Endothelial cell of umbilical vein (primary cell): ENCODE measurements at regions not wholly inside any gene's neighbourhood (a gene's known extent, or its start where the extent isn't known, plus 50 kb on each side); places are given as distances from the start of the nearest gene placed in this dataset.

Source experiments
- BruUV-seq: library from RNA; stranded (reverse); fragments of 400-500 nt; replicated peaks from 2 replicates; lab custom pipeline; 2021; lab: Mats Ljungman, UMichigan
- CTCF ChIA-PET: fragments of 300-600, 350-600 bp; sonication (Branson Sonifier 250); formaldehyde crosslinking; loops from one replicate; lab custom pipeline; 2021; ENCODE audit warnings: antibody characterized with exemption, inconsistent platforms; lab: Charles Lee
- POLR2A ChIA-PET: fragments of 300-600, 350-600 bp; sonication (Branson Sonifier 250); formaldehyde crosslinking; loops from one replicate; lab custom pipeline; 2021; ENCODE audit warnings: antibody characterized with exemption, inconsistent platforms; lab: Charles Lee
- DNase-seq: peaks from one replicate; pipeline ENCODE4 v3.0.0-alpha.2; 2011; ENCODE audit warnings: low read depth, low spot score
- FAIRE-seq: peaks from 2 replicates; lab custom pipeline; 2011; peaks lifted over from hg19 to GRCh38; lab: Jason Lieb, UNC
- H2AFZ ChIP-seq: 2 replicates; pipeline ENCODE4 v1.6.0; 2012; ENCODE audit warnings: low read depth, low read length, control low read depth, inconsistent platforms
- H3K27ac ChIP-seq: 2 replicates; pipeline ENCODE4 v1.5.1; 2011; ENCODE audit warnings: low read depth, mild to moderate bottlenecking, control low read depth, low read length, moderate library complexity; ENCODE audit not compliant: insufficient read depth
- H3K27me3 ChIP-seq, 2 experiments: 2 replicates each; pipeline versions ENCODE4 v1.6.0 to v1.6.1; 2011; ENCODE audit warnings: low read length in 2 of 2, mixed read lengths in 1 of 2; ENCODE audit not compliant: control insufficient read depth in 2 of 2, insufficient read depth in 2 of 2
- H3K36me3 ChIP-seq, 2 experiments: 2 replicates in 1 of 2; 3 replicates in 1 of 2; pipeline ENCODE4 v1.5.1; 2011; ENCODE audit warnings: low read length in 2 of 2, mild to moderate bottlenecking in 1 of 2, moderate library complexity in 1 of 2; ENCODE audit not compliant: control insufficient read depth in 2 of 2, insufficient read depth in 2 of 2; ENCODE audit errors: extremely low read depth in 1 of 2
- H3K4me1 ChIP-seq: 3 replicates; pipeline ENCODE4 v1.5.1; 2011; ENCODE audit warnings: mild to moderate bottlenecking, low read length; ENCODE audit not compliant: control insufficient read depth, insufficient read depth; ENCODE audit errors: extremely low read depth
- H3K4me2 ChIP-seq: 2 replicates; pipeline ENCODE4 v1.6.1; 2011; ENCODE audit warnings: low read length, control low read depth, mixed read lengths; ENCODE audit not compliant: insufficient read depth
- H3K4me3 ChIP-seq, 3 experiments: fragments of 200-600 bp in 1 of 3; sonication (generic), shearing (Covaris generic) in 1 of 3; replicated peaks in 1 of 3; 2 replicates each; pipeline ENCODE4 v1.5.1; 2011 to 2016; ENCODE audit warnings: control low read depth in 3 of 3, low read length in 3 of 3, mild to moderate bottlenecking in 2 of 3, inconsistent platforms in 1 of 3, low read depth in 1 of 3, moderate library complexity in 1 of 3; ENCODE audit not compliant: insufficient read depth in 1 of 3
- H3K79me2 ChIP-seq: 2 replicates; pipeline ENCODE4 v1.6.0; 2012; ENCODE audit warnings: low read length, inconsistent platforms; ENCODE audit not compliant: control insufficient read depth, insufficient read depth
- H3K9ac ChIP-seq: replicated peaks from 2 replicates; pipeline ENCODE3; 2011; ENCODE audit warnings: low read length, control low read depth; ENCODE audit not compliant: insufficient read depth; ENCODE audit errors: extremely low read depth
- H3K9me1 ChIP-seq: replicated peaks from 3 replicates; pipeline ENCODE4 v1.6.0; 2011; ENCODE audit warnings: mild to moderate bottlenecking, low read length; ENCODE audit not compliant: control insufficient read depth, insufficient read depth; ENCODE audit errors: extremely low read depth
- H3K9me3 ChIP-seq: replicated peaks from 2 replicates; pipeline ENCODE4 v1.5.1; 2012; ENCODE audit warnings: low read length, inconsistent platforms; ENCODE audit not compliant: control insufficient read depth, insufficient read depth
- H4K20me1 ChIP-seq: replicated peaks from 2 replicates; pipeline ENCODE3; 2011; ENCODE audit warnings: mild to moderate bottlenecking, low read length; ENCODE audit not compliant: control insufficient read depth, insufficient read depth; ENCODE audit errors: extremely low read depth
- EZH2 ChIP-seq: IDR thresholded peaks from 2 replicates; pipeline ENCODE4 v1.6.1; 2012; ENCODE audit warnings: borderline replicate concordance, low read depth, mild to moderate bottlenecking, moderate library complexity, low read length, inconsistent platforms; ENCODE audit not compliant: severe bottlenecking
- FOS ChIP-seq: IDR thresholded peaks from 2 replicates; pipeline ENCODE4 v1.6.1; 2011; ENCODE audit warnings: mild to moderate bottlenecking, low read length, moderate library complexity, borderline replicate concordance; ENCODE audit not compliant: insufficient read depth
- GATA2 ChIP-seq: IDR thresholded peaks from 2 replicates; pipeline ENCODE4 v1.7.0; 2011; ENCODE audit warnings: low read depth, mild to moderate bottlenecking, moderate library complexity, mixed read lengths, low read length; ENCODE audit not compliant: insufficient read length, insufficient read depth
- JUN ChIP-seq: IDR thresholded peaks from 2 replicates; pipeline ENCODE4 v1.6.1; 2011; ENCODE audit warnings: borderline replicate concordance, low read depth; ENCODE audit not compliant: insufficient read length, insufficient read depth
- MAX ChIP-seq: IDR thresholded peaks from 2 replicates; pipeline ENCODE4 v1.6.1; 2011; ENCODE audit not compliant: insufficient read depth, insufficient read length
- MYC ChIP-seq: IDR thresholded peaks from one replicate; pipeline ENCODE4 v1.6.1; 2011; ENCODE audit warnings: mild to moderate bottlenecking, low read depth, low read length
- POLR2A ChIP-seq: IDR thresholded peaks from 2 replicates; pipeline ENCODE4 v1.6.1; 2012; ENCODE audit warnings: low read depth, mild to moderate bottlenecking, control low read depth, low read length
- POLR2AphosphoS5 ChIP-seq: IDR thresholded peaks from 2 replicates; pipeline ENCODE4 v1.6.1; 2012; ENCODE audit warnings: low read depth, mild to moderate bottlenecking, control low read depth, low read length, moderate library complexity; ENCODE audit not compliant: insufficient read depth
- dilution Hi-C: fragments of 300-500 bp; cut with MboI; formaldehyde crosslinking; loops from one replicate; pipeline ENCODE4 v1.15.0; 2019; ENCODE audit warnings: low sequenced_read_pairs; ENCODE audit not compliant: extremely low pct_ligation_motif_present
- intact Hi-C: fragments of 100-400 bp; cut with micrococcal nuclease; formaldehyde crosslinking; loops from one replicate; pipeline ENCODE4 v1.10.0; 2022
- TF ChIP-seq, protein P1 (sequence below), 2 donors: IDR thresholded peaks; 1 replicate in 1 of 2; 2 replicates in 1 of 2; pipeline ENCODE4 v1.5.1; 2011; ENCODE audit warnings: low read length in 2 of 2, mild to moderate bottlenecking in 2 of 2, moderate library complexity in 2 of 2, control low read depth in 1 of 2, inconsistent platforms in 1 of 2, low read depth in 1 of 2; ENCODE audit not compliant: insufficient read depth in 1 of 2; ENCODE audit errors: extremely low read depth in 1 of 2

GRCh38 chr18:44241020-44241419 is 439.7 kb upstream of the SETBP1 start:
- Histone ChIP-seq H3K9me3 (no peaks in the 10 kb centered on the region), H3K4me3 (no peak overlapping the region), H3K4me2 (no peak overlapping the region), H3K27me3 (no peaks in the 10 kb centered on the region), H3K27ac (no peak overlapping the region), H3K4me1 (no peaks in the 10 kb centered on the region), H3K36me3 (no peaks in the 10 kb centered on the region), H4K20me1 (no peaks in the 10 kb centered on the region), H2AFZ (no peak overlapping the region), H3K9me1 (no peaks in the 10 kb centered on the region), H3K9ac (no peak overlapping the region), H3K79me2 (no peaks in the 10 kb centered on the region)
- FAIRE-seq (no peak), DNase-seq (no peak)
- TF ChIP-seq MYC, result no peak
- no peak for TF ChIP-seq POLR2A
- no peak for TF ChIP-seq JUN
- no peak for TF ChIP-seq POLR2AphosphoS5
- no peak for TF ChIP-seq MAX
- no peak for TF ChIP-seq GATA2
- TF ChIP-seq FOS, result no peak
- TF ChIP-seq EZH2, result no peak
- TF ChIP-seq, protein P1, sequence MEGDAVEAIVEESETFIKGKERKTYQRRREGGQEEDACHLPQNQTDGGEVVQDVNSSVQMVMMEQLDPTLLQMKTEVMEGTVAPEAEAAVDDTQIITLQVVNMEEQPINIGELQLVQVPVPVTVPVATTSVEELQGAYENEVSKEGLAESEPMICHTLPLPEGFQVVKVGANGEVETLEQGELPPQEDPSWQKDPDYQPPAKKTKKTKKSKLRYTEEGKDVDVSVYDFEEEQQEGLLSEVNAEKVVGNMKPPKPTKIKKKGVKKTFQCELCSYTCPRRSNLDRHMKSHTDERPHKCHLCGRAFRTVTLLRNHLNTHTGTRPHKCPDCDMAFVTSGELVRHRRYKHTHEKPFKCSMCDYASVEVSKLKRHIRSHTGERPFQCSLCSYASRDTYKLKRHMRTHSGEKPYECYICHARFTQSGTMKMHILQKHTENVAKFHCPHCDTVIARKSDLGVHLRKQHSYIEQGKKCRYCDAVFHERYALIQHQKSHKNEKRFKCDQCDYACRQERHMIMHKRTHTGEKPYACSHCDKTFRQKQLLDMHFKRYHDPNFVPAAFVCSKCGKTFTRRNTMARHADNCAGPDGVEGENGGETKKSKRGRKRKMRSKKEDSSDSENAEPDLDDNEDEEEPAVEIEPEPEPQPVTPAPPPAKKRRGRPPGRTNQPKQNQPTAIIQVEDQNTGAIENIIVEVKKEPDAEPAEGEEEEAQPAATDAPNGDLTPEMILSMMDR (IDR thresholded peaks at IDR 0.05; ENCODE audit: extremely low read depth in 1 of 2, insufficient read depth in 1 of 2, low read depth in 1 of 2, low read length in 2 of 2), result no peak
- POLR2A ChIA-PET, result no interaction called here
- CTCF ChIA-PET, result no interaction called here
- dilution Hi-C loops, result no loop called here
- BruUV-seq, result no TSS peak
- intact Hi-C loops, result no loop called here
